ENCODE measurements at regions not wholly inside any gene's neighbourhood (a gene's known extent, or its start where the extent isn't known, plus 50 kb on each side); places are given as distances from the start of the nearest gene placed in this dataset.

GRCh38 chr3:194817592-194817930 is 131.9 kb downstream of the FAM43A start:
- no peak overlapping the region for H3K4me3 Mint-ChIP-seq
- no peaks in the 10 kb centered on the region for H3K4me1 Mint-ChIP-seq (ENCODE audit: low read depth)
- H3K36me3 Mint-ChIP-seq (ENCODE audit: insufficient read depth in 2 of 2), result no peaks in the 10 kb centered on the region
- H3K27ac Mint-ChIP-seq, result no peak overlapping the region
- no peaks in the 10 kb centered on the region for H3K9me3 Mint-ChIP-seq
- H3K27me3 Mint-ChIP-seq (ENCODE audit: low read depth), result peaks cover 11% of the 10 kb centered on the region
- ATAC-seq (replicated peaks in 1 of 2) (no peak), DNase-seq (no peak)

GRCh38 chr3:194817936-194818335 is 132.3 kb downstream of the FAM43A start:
- no peak overlapping the region for H3K4me3 Mint-ChIP-seq
- H3K27me3 Mint-ChIP-seq (ENCODE audit: low read depth), result peaks cover 8% of the 10 kb centered on the region
- H3K9me3 Mint-ChIP-seq, result no peaks in the 10 kb centered on the region
- DNase-seq, result no peak
- no peak for ATAC-seq (replicated peaks in 1 of 2)
- H3K36me3 Mint-ChIP-seq (ENCODE audit: insufficient read depth in 2 of 2), result no peaks in the 10 kb centered on the region
- no peaks in the 10 kb centered on the region for H3K4me1 Mint-ChIP-seq (ENCODE audit: low read depth)
- H3K27ac Mint-ChIP-seq, result no peak overlapping the region

- H3K4me1 Mint-ChIP-seq (ENCODE audit: low read depth), result no peaks in the 10 kb centered on the region
- no peaks in the 10 kb centered on the region for H3K9me3 Mint-ChIP-seq
- no peak overlapping the region for H3K27ac Mint-ChIP-seq
Observed at GRCh38 chr3:194824100-194824499, 138.4 kb downstream of the FAM43A start.

GRCh38 chr3:194824701-194825111 is 139.0 kb downstream of the FAM43A start:
- no peak overlapping the region for H3K4me3 Mint-ChIP-seq
- H3K27ac Mint-ChIP-seq, result no peak overlapping the region
- no peaks in the 10 kb centered on the region for H3K9me3 Mint-ChIP-seq
- DNase-seq (no peak), ATAC-seq (replicated peaks in 1 of 2) (no peak)
- H3K36me3 Mint-ChIP-seq (ENCODE audit: insufficient read depth in 2 of 2), result no peaks in the 10 kb centered on the region
- H3K4me1 Mint-ChIP-seq (ENCODE audit: low read depth), result no peaks in the 10 kb centered on the region
- H3K27me3 Mint-ChIP-seq (ENCODE audit: low read depth), result no peaks in the 10 kb centered on the region

More at GRCh38 chr3:194824100-194824499, 138.4 kb downstream of the FAM43A start:
- Mint-ChIP-seq H3K36me3 (ENCODE audit: insufficient read depth in 2 of 2) (no peaks in the 10 kb centered on the region), H3K27me3 (ENCODE audit: low read depth) (no peaks in the 10 kb centered on the region), H3K4me3 (no peak overlapping the region)
- DNase-seq (no peak), ATAC-seq (replicated peaks in 1 of 2) (no peak)

- Mint-ChIP-seq H3K27me3 (ENCODE audit: low read depth) (no peaks in the 10 kb centered on the region), H3K4me3 (no peak overlapping the region), H3K9me3 (no peaks in the 10 kb centered on the region), H3K27ac (no peak overlapping the region), H3K36me3 (ENCODE audit: insufficient read depth in 2 of 2) (no peaks in the 10 kb centered on the region), H3K4me1 (ENCODE audit: low read depth) (no peaks in the 10 kb centered on the region)
- DNase-seq (no peak), ATAC-seq (replicated peaks in 1 of 2) (no peak)
Observed at GRCh38 chr3:194826594-194826993, 140.9 kb downstream of the FAM43A start.

GRCh38 chr3:194827486-194827885 is 141.8 kb downstream of the FAM43A start:
- DNase-seq, result no peak
- Mint-ChIP-seq H3K9me3 (no peaks in the 10 kb centered on the region), H3K4me3 (no peak overlapping the region), H3K4me1 (ENCODE audit: low read depth) (no peaks in the 10 kb centered on the region), H3K27ac (no peak overlapping the region), H3K36me3 (ENCODE audit: insufficient read depth in 2 of 2) (no peaks in the 10 kb centered on the region), H3K27me3 (ENCODE audit: low read depth) (no peaks in the 10 kb centered on the region)
- ATAC-seq (replicated peaks in 1 of 2), result no peak

- H3K27ac Mint-ChIP-seq, result no peak overlapping the region
- no peak overlapping the region for H3K4me3 Mint-ChIP-seq
- H3K36me3 Mint-ChIP-seq (ENCODE audit: insufficient read depth in 2 of 2), result no peaks in the 10 kb centered on the region
- no peaks in the 10 kb centered on the region for H3K27me3 Mint-ChIP-seq (ENCODE audit: low read depth)
- DNase-seq, result no peak
- H3K9me3 Mint-ChIP-seq, result no peaks in the 10 kb centered on the region
- no peaks in the 10 kb centered on the region for H3K4me1 Mint-ChIP-seq (ENCODE audit: low read depth)
- ATAC-seq (replicated peaks in 1 of 2), result no peak
Observed at GRCh38 chr3:194828116-194828515, 142.4 kb downstream of the FAM43A start.

GRCh38 chr3:194828926-194829325 is 143.2 kb downstream of the FAM43A start:
- Mint-ChIP-seq H3K36me3 (ENCODE audit: insufficient read depth in 2 of 2) (no peaks in the 10 kb centered on the region), H3K4me1 (ENCODE audit: low read depth) (no peaks in the 10 kb centered on the region), H3K27me3 (ENCODE audit: low read depth) (no peaks in the 10 kb centered on the region), H3K4me3 (no peak overlapping the region), H3K9me3 (no peaks in the 10 kb centered on the region), H3K27ac (no peak overlapping the region)
- DNase-seq, result no peak
- no peak for ATAC-seq (replicated peaks in 1 of 2)

GRCh38 chr3:194830401-194830800 is 144.7 kb downstream of the FAM43A start:
- ATAC-seq (replicated peaks in 1 of 2), result no peak
- no peaks in the 10 kb centered on the region for H3K9me3 Mint-ChIP-seq
- no peak overlapping the region for H3K4me3 Mint-ChIP-seq
- no peak overlapping the region for H3K27ac Mint-ChIP-seq
- H3K36me3 Mint-ChIP-seq (ENCODE audit: insufficient read depth in 2 of 2), result no peaks in the 10 kb centered on the region
- no peaks in the 10 kb centered on the region for H3K27me3 Mint-ChIP-seq (ENCODE audit: low read depth)
- H3K4me1 Mint-ChIP-seq (ENCODE audit: low read depth), result no peaks in the 10 kb centered on the region
- DNase-seq, result no peak

GRCh38 chr3:194830978-194831377 is 145.3 kb downstream of the FAM43A start:
- no peaks in the 10 kb centered on the region for H3K4me1 Mint-ChIP-seq (ENCODE audit: low read depth)
- no peak for DNase-seq
- ATAC-seq (replicated peaks in 1 of 2), result no peak
- no peaks in the 10 kb centered on the region for H3K36me3 Mint-ChIP-seq (ENCODE audit: insufficient read depth in 2 of 2)
- no peaks in the 10 kb centered on the region for H3K9me3 Mint-ChIP-seq
- no peak overlapping the region for H3K4me3 Mint-ChIP-seq
- no peak overlapping the region for H3K27ac Mint-ChIP-seq
- no peaks in the 10 kb centered on the region for H3K27me3 Mint-ChIP-seq (ENCODE audit: low read depth)

- no peak for ATAC-seq (replicated peaks in 1 of 2)
Observed at GRCh38 chr3:194832346-194833104, 146.8 kb downstream of the FAM43A start.

GRCh38 chr3:194833114-194833910 is 147.6 kb downstream of the FAM43A start:
- no peaks in the 10 kb centered on the region for H3K4me1 Mint-ChIP-seq (ENCODE audit: low read depth)
- H3K9me3 Mint-ChIP-seq, result no peaks in the 10 kb centered on the region
- H3K4me3 Mint-ChIP-seq, result no peak overlapping the region
- H3K36me3 Mint-ChIP-seq (ENCODE audit: insufficient read depth in 2 of 2), result no peaks in the 10 kb centered on the region
- no peak for DNase-seq
- no peaks in the 10 kb centered on the region for H3K27me3 Mint-ChIP-seq (ENCODE audit: low read depth)
- no peak for ATAC-seq (replicated peaks in 1 of 2)
- no peak overlapping the region for H3K27ac Mint-ChIP-seq

More at GRCh38 chr3:194832346-194833104, 146.8 kb downstream of the FAM43A start:
- no peak overlapping the region for H3K4me3 Mint-ChIP-seq
- no peak for DNase-seq
- H3K27ac Mint-ChIP-seq, result no peak overlapping the region
- no peaks in the 10 kb centered on the region for H3K27me3 Mint-ChIP-seq (ENCODE audit: low read depth)
- H3K4me1 Mint-ChIP-seq (ENCODE audit: low read depth), result no peaks in the 10 kb centered on the region
- H3K9me3 Mint-ChIP-seq, result no peaks in the 10 kb centered on the region
- H3K36me3 Mint-ChIP-seq (ENCODE audit: insufficient read depth in 2 of 2), result no peaks in the 10 kb centered on the region

- ATAC-seq (replicated peaks in 1 of 2) (no peak), DNase-seq (no peak)
- Mint-ChIP-seq H3K36me3 (ENCODE audit: insufficient read depth in 2 of 2) (no peaks in the 10 kb centered on the region), H3K27me3 (ENCODE audit: low read depth) (no peaks in the 10 kb centered on the region), H3K4me1 (ENCODE audit: low read depth) (no peaks in the 10 kb centered on the region), H3K9me3 (no peaks in the 10 kb centered on the region), H3K4me3 (no peak overlapping the region), H3K27ac (no peak overlapping the region)
Observed at GRCh38 chr3:194836661-194837060, 151.0 kb downstream of the FAM43A start.

Data from activated T-cell treated with anti-CD3 and anti-CD28 coated beads, Interleukin-2, amount 50 U/mL, for 72 hours (primary cell).